CD4-positive, alpha-beta T cell (primary cell): ENCODE measurements at regions not wholly inside any gene's neighbourhood (a gene's known extent, or its start where the extent isn't known, plus 50 kb on each side); places are given as distances from the start of the nearest gene placed in this dataset.

ENCODE experiments used
- ATAC-seq: fragments of 200-7000 bp; cut with Tn5 transposase; one replicate; pipeline ENCODE4 v1.10.0; 2022; ENCODE audit warnings: mild to moderate bottlenecking; ENCODE audit not compliant: poor library complexity
- CTCF ChIA-PET: fragments of 350-600 bp; sonication (Branson Sonifier 250); formaldehyde crosslinking; loops from one replicate; lab custom pipeline; 2021; ENCODE audit warnings: antibody characterized with exemption, inconsistent platforms; lab: Charles Lee
- POLR2A ChIA-PET: fragments of 350-600 bp; sonication (Branson Sonifier 250); formaldehyde crosslinking; loops from one replicate; lab custom pipeline; 2021; ENCODE audit warnings: antibody characterized with exemption, inconsistent platforms; lab: Charles Lee
- DNase-seq, 14 experiments: peaks; one replicate each; pipeline ENCODE4 v3.0.0-alpha.2; 2013 to 2020; ENCODE audit warnings: mixed read lengths in 2 of 14
- H3K27ac ChIP-seq, 2 donors: one replicate each; pipeline versions ENCODE4 v1.5.1 to v1.7.0; 2013; ENCODE audit warnings: low read length in 2 of 2, low read depth in 1 of 2, mild to moderate bottlenecking in 1 of 2
- H3K27me3 ChIP-seq, 2 experiments: 1 replicate in 1 of 2; 2 replicates in 1 of 2; pipeline versions ENCODE4 v1.6.1 to v1.7.0; 2013; ENCODE audit warnings: low read length in 2 of 2, control low read depth in 1 of 2, mild to moderate bottlenecking in 1 of 2, moderate library complexity in 1 of 2; ENCODE audit not compliant: insufficient read depth in 2 of 2, control insufficient read depth in 1 of 2
- H3K36me3 ChIP-seq: one replicate; pipeline ENCODE4 v1.6.1; 2013; ENCODE audit warnings: low read length, control low read depth; ENCODE audit not compliant: insufficient read depth
- H3K4me1 ChIP-seq: one replicate; pipeline ENCODE4 v1.6.1; 2013; ENCODE audit warnings: low read length, control low read depth; ENCODE audit not compliant: insufficient read depth
- H3K4me3 ChIP-seq: one replicate; pipeline ENCODE4 v1.5.1; 2013; ENCODE audit warnings: mild to moderate bottlenecking, low read length, moderate library complexity
- H3K9me3 ChIP-seq, 2 experiments: 1 replicate in 1 of 2; 2 replicates in 1 of 2; pipeline versions ENCODE4 v1.6.1 to v1.7.0; 2013; ENCODE audit warnings: low read length in 2 of 2, mild to moderate bottlenecking in 2 of 2, control low read depth in 1 of 2, moderate library complexity in 1 of 2; ENCODE audit not compliant: control insufficient read depth in 1 of 2, insufficient read depth in 1 of 2
- H3K27ac Mint-ChIP-seq: one replicate; pipeline ENCODE4 v1.8.0; 2020; ENCODE audit warnings: mixed read lengths
- H3K27me3 Mint-ChIP-seq: one replicate; pipeline ENCODE4 v1.8.0; 2021; ENCODE audit warnings: mixed read lengths
- H3K36me3 Mint-ChIP-seq: one replicate; pipeline ENCODE4 v1.8.0; 2021; ENCODE audit warnings: low read depth, mixed read lengths
- H3K4me1 Mint-ChIP-seq: one replicate; pipeline ENCODE4 v1.8.0; 2021; ENCODE audit warnings: low read depth, mixed read lengths
- H3K4me3 Mint-ChIP-seq: one replicate; pipeline ENCODE4 v1.8.0; 2020; ENCODE audit warnings: mild to moderate bottlenecking, mixed read lengths
- H3K9me3 Mint-ChIP-seq: one replicate; pipeline ENCODE4 v1.8.0; 2020; ENCODE audit warnings: mixed read lengths
- intact Hi-C, 2 experiments: fragments of 100-400 bp; cut with DNase I in 1 of 2; cut with micrococcal nuclease in 1 of 2; formaldehyde crosslinking; loops; one replicate each; pipeline versions ENCODE4 v1.15.1 to v1.9.0; 2023 to 2025; cut with DNase I, micrococcal nuclease
- TF ChIP-seq, protein P1 (sequence below): fragments of 200-600 bp; IDR thresholded peaks from one replicate; pipeline ENCODE4 v1.8.0; 2022; ENCODE audit warnings: antibody characterized with exemption, mild to moderate bottlenecking

GRCh38 chr3:88467191-88467590 lies 317.4 kb downstream of the C3orf38 start:
- CTCF ChIA-PET: no interaction called here
- intact Hi-C loops: no loop called here
- no peak for DNase-seq
- no peak for ATAC-seq
- H3K9me3 ChIP-seq: peaks cover 0 to 2% of the 10 kb centered on the region in 2 experiments
- no peak overlapping the region for H3K4me3 ChIP-seq
- H3K27me3 ChIP-seq: no peaks in the 10 kb centered on the region
- no peak overlapping the region for H3K27ac ChIP-seq
- H3K4me1 ChIP-seq: no peaks in the 10 kb centered on the region
- H3K36me3 Mint-ChIP-seq: no peaks in the 10 kb centered on the region
- H3K36me3 ChIP-seq: no peaks in the 10 kb centered on the region
- TF ChIP-seq, protein P1, sequence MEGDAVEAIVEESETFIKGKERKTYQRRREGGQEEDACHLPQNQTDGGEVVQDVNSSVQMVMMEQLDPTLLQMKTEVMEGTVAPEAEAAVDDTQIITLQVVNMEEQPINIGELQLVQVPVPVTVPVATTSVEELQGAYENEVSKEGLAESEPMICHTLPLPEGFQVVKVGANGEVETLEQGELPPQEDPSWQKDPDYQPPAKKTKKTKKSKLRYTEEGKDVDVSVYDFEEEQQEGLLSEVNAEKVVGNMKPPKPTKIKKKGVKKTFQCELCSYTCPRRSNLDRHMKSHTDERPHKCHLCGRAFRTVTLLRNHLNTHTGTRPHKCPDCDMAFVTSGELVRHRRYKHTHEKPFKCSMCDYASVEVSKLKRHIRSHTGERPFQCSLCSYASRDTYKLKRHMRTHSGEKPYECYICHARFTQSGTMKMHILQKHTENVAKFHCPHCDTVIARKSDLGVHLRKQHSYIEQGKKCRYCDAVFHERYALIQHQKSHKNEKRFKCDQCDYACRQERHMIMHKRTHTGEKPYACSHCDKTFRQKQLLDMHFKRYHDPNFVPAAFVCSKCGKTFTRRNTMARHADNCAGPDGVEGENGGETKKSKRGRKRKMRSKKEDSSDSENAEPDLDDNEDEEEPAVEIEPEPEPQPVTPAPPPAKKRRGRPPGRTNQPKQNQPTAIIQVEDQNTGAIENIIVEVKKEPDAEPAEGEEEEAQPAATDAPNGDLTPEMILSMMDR: no peak
- H3K4me1 Mint-ChIP-seq: no peaks in the 10 kb centered on the region
- H3K27me3 Mint-ChIP-seq: no peaks in the 10 kb centered on the region
- POLR2A ChIA-PET: no interaction called here
- H3K27ac Mint-ChIP-seq: no peak overlapping the region
- H3K4me3 Mint-ChIP-seq: no peak overlapping the region
- H3K9me3 Mint-ChIP-seq: peaks cover 8% of the 10 kb centered on the region

DNA sequence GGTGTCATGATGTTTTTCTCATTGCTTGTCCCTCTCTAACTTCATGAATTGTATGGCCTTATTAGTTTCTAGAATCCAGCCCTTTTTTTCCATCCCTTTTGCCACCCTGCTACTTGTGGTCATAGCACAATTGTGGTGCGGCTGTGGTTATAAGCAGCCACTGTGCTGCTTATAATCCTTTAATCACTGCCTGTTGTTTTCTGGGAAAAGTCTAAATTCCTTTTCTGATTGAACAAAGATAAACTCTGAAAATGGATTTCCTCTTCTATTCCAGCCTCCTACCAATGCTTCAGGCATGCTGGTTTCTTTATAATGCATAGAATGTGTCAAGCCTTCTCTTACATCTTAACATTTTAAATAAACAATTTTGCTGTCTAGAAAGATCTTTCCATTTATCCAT lies 319.5 kb downstream of the C3orf38 start:
- Mint-ChIP-seq H3K4me3 (no peak overlapping the region), H3K27me3 (no peaks in the 10 kb centered on the region), H3K4me1 (no peaks in the 10 kb centered on the region), H3K36me3 (no peaks in the 10 kb centered on the region), H3K9me3 (peaks cover 5% of the 10 kb centered on the region), H3K27ac (no peak overlapping the region)
- ChIA-PET CTCF (no interaction called here), POLR2A (no interaction called here)
- H3K4me1 ChIP-seq: no peaks in the 10 kb centered on the region
- H3K27ac ChIP-seq: no peak overlapping the region
- no peak overlapping the region for H3K4me3 ChIP-seq
- DNase-seq (no peak), ATAC-seq (no peak)
- no peaks in the 10 kb centered on the region for H3K27me3 ChIP-seq
- intact Hi-C loops: no loop called here
- no peaks in the 10 kb centered on the region for H3K9me3 ChIP-seq
- TF ChIP-seq, protein P1: no peak
- no peaks in the 10 kb centered on the region for H3K36me3 ChIP-seq

DNA sequence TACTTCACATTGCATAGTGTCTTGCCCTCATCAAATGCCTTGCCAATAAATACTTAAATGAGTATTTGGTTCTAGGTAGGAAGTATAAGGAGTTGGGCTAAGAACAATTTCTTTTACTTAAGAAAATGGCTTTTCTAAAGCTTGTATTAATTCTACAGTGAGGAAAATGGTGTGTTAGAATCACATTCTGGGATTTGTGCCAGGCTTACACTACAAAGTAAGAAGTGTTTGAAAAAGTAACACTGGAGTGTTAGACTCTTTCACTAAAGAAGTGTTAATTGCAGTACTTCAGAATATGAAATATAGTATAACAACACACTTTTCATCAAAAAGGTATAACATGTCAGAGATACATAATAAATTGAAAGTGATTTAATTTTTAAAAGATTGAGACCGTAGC lies 328.7 kb downstream of the C3orf38 start:
- Histone ChIP-seq H3K4me3 (no peak overlapping the region), H3K27me3 (no peaks in the 10 kb centered on the region), H3K27ac (no peak overlapping the region), H3K9me3 (peaks cover 0 to 4% of the 10 kb centered on the region in 2 experiments), H3K4me1 (no peaks in the 10 kb centered on the region), H3K36me3 (no peaks in the 10 kb centered on the region)
- no peak for DNase-seq
- ChIA-PET CTCF (no interaction called here), POLR2A (no interaction called here)
- intact Hi-C loops: no loop called here
- H3K4me3 Mint-ChIP-seq: no peak overlapping the region
- TF ChIP-seq, protein P1: no peak
- no peaks in the 10 kb centered on the region for H3K4me1 Mint-ChIP-seq
- H3K9me3 Mint-ChIP-seq: peaks cover 5% of the 10 kb centered on the region
- no peak for ATAC-seq
- H3K27ac Mint-ChIP-seq: no peak overlapping the region
- H3K36me3 Mint-ChIP-seq: no peaks in the 10 kb centered on the region
- no peaks in the 10 kb centered on the region for H3K27me3 Mint-ChIP-seq
